Right cardiac atrium (tissue), 5 donors: ENCODE measurements at regions not wholly inside any gene's neighbourhood (a gene's known extent, or its start where the extent isn't known, plus 50 kb on each side); places are given as distances from the start of the nearest gene placed in this dataset.
"Not testable (repeated sequence)": the region's sequence is repeated elsewhere in the genome, so short reads cannot be mapped to it uniquely, and the experiment has no call there.

ENCODE experiments used
- ATAC-seq, 2 donors: fragments of 200-7000 bp; cut with Tn5 transposase; one replicate each; pipeline versions ENCODE4 v1.8.0 to v1.9.1; 2020; ENCODE audit warnings: moderate library complexity in 2 of 2, mild to moderate bottlenecking in 1 of 2
- DNase-seq, 3 donors: peaks; one replicate each; pipeline ENCODE4 v3.0.0-alpha.2; 2020
- H3K27ac ChIP-seq: one replicate; pipeline ENCODE4 v1.5.1; 2013; ENCODE audit warnings: mild to moderate bottlenecking, low read length, control low read depth, moderate library complexity
- H3K27me3 ChIP-seq: one replicate; pipeline ENCODE4 v1.6.1; 2013; ENCODE audit not compliant: control insufficient read depth, insufficient read depth
- H3K4me1 ChIP-seq: one replicate; pipeline ENCODE4 v1.6.1; 2013; ENCODE audit warnings: low read length; ENCODE audit not compliant: control insufficient read depth, insufficient read depth
- H3K4me3 ChIP-seq: one replicate; pipeline ENCODE4 v1.5.1; 2013; ENCODE audit warnings: low read length, control low read depth
- H3K9me3 ChIP-seq: one replicate; pipeline ENCODE4 v1.6.1; 2013; ENCODE audit warnings: low read length; ENCODE audit not compliant: control insufficient read depth
- WGBS: extraction: QIAGEN DNeasy Blood & Tissue Kit; methylation state at CpG from one replicate; pipeline ENCODE4 v1.1.7; 2013; 5-methylcytosine and 5-hydroxymethylcytosine counted together
- intact Hi-C, 4 donors: fragments of 100-400 bp; cut with DNase I; formaldehyde crosslinking; loops; one replicate each; pipeline versions ENCODE4 v1.11.0 to v1.14.0; 2022 to 2023
- donor health status: healthy with polysubstance abuse.
- donor health status: DM: no; HTN: yes; CAD: no.
- donor health status: DM: no; HTN: no; CAD: no.
- donor health status: DM: no; HTN: yes; CAD: no; lungs with severe emphysema.
- donor health status: DM: yes; HTN: yes; CAD: no.

- H3K27me3 ChIP-seq, DNase-seq, H3K9me3 ChIP-seq, H3K27ac ChIP-seq, H3K4me1 ChIP-seq, intact Hi-C loops, H3K4me3 ChIP-seq, ATAC-seq: not testable (repeated sequence)
- WGBS: 63% methylated on average over 4 of the region's 4 CpGs
Observed at GRCh38 chr9:65418966-65419365, 134.0 kb upstream of the FOXD4L5 start.

- WGBS: 58% methylated on average over 7 of the region's 7 CpGs
Observed at GRCh38 chr9:65416948-65417347, 131.9 kb upstream of the FOXD4L5 start.

GRCh38 chr9:65414249-65414648, 129.2 kb upstream of the FOXD4L5 start:
- H3K9me3 ChIP-seq, H3K27me3 ChIP-seq, ATAC-seq, H3K4me3 ChIP-seq, H3K27ac ChIP-seq, DNase-seq, intact Hi-C loops, H3K4me1 ChIP-seq: not testable (repeated sequence)
- 48% methylated on average over 4 of the region's 4 CpGs for WGBS

More at GRCh38 chr9:65416948-65417347, 131.9 kb upstream of the FOXD4L5 start:
- DNase-seq, ATAC-seq, H3K4me1 ChIP-seq, H3K27me3 ChIP-seq, H3K4me3 ChIP-seq, H3K27ac ChIP-seq, H3K9me3 ChIP-seq, intact Hi-C loops: not testable (repeated sequence)

- DNase-seq, H3K9me3 ChIP-seq, ATAC-seq, H3K4me1 ChIP-seq, intact Hi-C loops, H3K27ac ChIP-seq, H3K27me3 ChIP-seq, H3K4me3 ChIP-seq: not testable (repeated sequence)
- 58% methylated on average over 5 of the region's 5 CpGs for WGBS
Observed at GRCh38 chr9:65413371-65413770, 128.4 kb upstream of the FOXD4L5 start.

- WGBS: 77% methylated on average over 8 of the region's 8 CpGs
- no peak overlapping the region for H3K4me3 ChIP-seq
Observed at GRCh38 chr9:65411901-65412300, 126.9 kb upstream of the FOXD4L5 start.

GRCh38 chr9:65411336-65411735, 126.3 kb upstream of the FOXD4L5 start:
- Histone ChIP-seq H3K4me1 (no peaks in the 10 kb centered on the region), H3K9me3 (no peaks in the 10 kb centered on the region), H3K27me3 (no peaks in the 10 kb centered on the region), H3K4me3 (no peak overlapping the region), H3K27ac (no peak overlapping the region)
- intact Hi-C loops: no loop called here
- no peak for ATAC-seq
- WGBS: 84% methylated on average over 9 of the region's 9 CpGs
- DNase-seq: no peak

More at GRCh38 chr9:65411901-65412300, 126.9 kb upstream of the FOXD4L5 start:
- DNase-seq (no peak), ATAC-seq (no peak)
- intact Hi-C loops: no loop called here
- Histone ChIP-seq H3K9me3 (no peaks in the 10 kb centered on the region), H3K4me1 (no peaks in the 10 kb centered on the region), H3K27ac (no peak overlapping the region), H3K27me3 (no peaks in the 10 kb centered on the region)

- 67% methylated on average over 14 of the region's 14 CpGs for WGBS
- no peak for ATAC-seq
Observed at GRCh38 chr9:65410926-65411325, 125.9 kb upstream of the FOXD4L5 start.

GRCh38 chr9:65409471-65409980, 124.5 kb upstream of the FOXD4L5 start:
- WGBS: 78% methylated on average over 14 of the region's 14 CpGs
- no peak for ATAC-seq
- intact Hi-C loops: no loop called here

More at GRCh38 chr9:65410926-65411325, 125.9 kb upstream of the FOXD4L5 start:
- Histone ChIP-seq H3K4me1 (no peaks in the 10 kb centered on the region), H3K27me3 (no peaks in the 10 kb centered on the region), H3K4me3 (no peak overlapping the region), H3K27ac (no peak overlapping the region), H3K9me3 (no peaks in the 10 kb centered on the region)
- no peak for DNase-seq
- intact Hi-C loops: no loop called here

GRCh38 chr9:65408806-65409205, 123.8 kb upstream of the FOXD4L5 start:
- intact Hi-C loops, H3K9me3 ChIP-seq, H3K27me3 ChIP-seq, ATAC-seq, H3K27ac ChIP-seq, H3K4me1 ChIP-seq, H3K4me3 ChIP-seq: not testable (repeated sequence)
- peak in 1 of 3 donors; percentile 32 for DNase-seq
- WGBS: 79% methylated on average over 14 of the region's 14 CpGs

More at GRCh38 chr9:65409471-65409980, 124.5 kb upstream of the FOXD4L5 start:
- no peaks in the 10 kb centered on the region for H3K27me3 ChIP-seq
- no peak for DNase-seq
- H3K9me3 ChIP-seq: no peaks in the 10 kb centered on the region
- H3K4me3 ChIP-seq: no peak overlapping the region
- no peak overlapping the region for H3K27ac ChIP-seq
- H3K4me1 ChIP-seq: no peaks in the 10 kb centered on the region

- intact Hi-C loops, H3K27ac ChIP-seq, DNase-seq, ATAC-seq, H3K9me3 ChIP-seq, H3K27me3 ChIP-seq, H3K4me1 ChIP-seq, H3K4me3 ChIP-seq: not testable (repeated sequence)
- WGBS: 80% methylated on average over 10 of the region's 10 CpGs
Observed at GRCh38 chr9:65406625-65407024, 121.6 kb upstream of the FOXD4L5 start.

- WGBS: 73% methylated on average over 11 of the region's 11 CpGs
- DNase-seq, H3K4me3 ChIP-seq, H3K4me1 ChIP-seq, H3K9me3 ChIP-seq, intact Hi-C loops, H3K27me3 ChIP-seq, ATAC-seq, H3K27ac ChIP-seq: not testable (repeated sequence)
Observed at GRCh38 chr9:65405766-65406165, 120.8 kb upstream of the FOXD4L5 start.

- Histone ChIP-seq H3K4me1 (no peaks in the 10 kb centered on the region), H3K4me3 (no peak overlapping the region), H3K27ac (no peak overlapping the region), H3K27me3 (no peaks in the 10 kb centered on the region), H3K9me3 (no peaks in the 10 kb centered on the region)
- ATAC-seq (no peak), DNase-seq (no peak)
- 65% methylated on average over 6 of the region's 6 CpGs for WGBS
- intact Hi-C loops: no loop called here
Observed at GRCh38 chr9:65405253-65405652, 120.2 kb upstream of the FOXD4L5 start.
